Duodenal mucosa (tissue), 2 donors: ENCODE measurements at regions not wholly inside any gene's neighbourhood (a gene's known extent, or its start where the extent isn't known, plus 50 kb on each side); places are given as distances from the start of the nearest gene placed in this dataset.

Source experiments
- H3K27ac ChIP-seq: one replicate; pipeline ENCODE4 v1.7.0; 2013; ENCODE audit warnings: low read depth, low read length
- H3K27me3 ChIP-seq, 2 donors: one replicate each; pipeline ENCODE4 v1.7.0; 2013; ENCODE audit warnings: low read length in 2 of 2, control low read depth in 1 of 2; ENCODE audit not compliant: insufficient read depth in 2 of 2, control insufficient read depth in 1 of 2
- H3K36me3 ChIP-seq, 2 donors: one replicate each; pipeline ENCODE4 v1.7.0; 2013; ENCODE audit warnings: low read length in 2 of 2, control low read depth in 1 of 2; ENCODE audit not compliant: insufficient read depth in 2 of 2, control insufficient read depth in 1 of 2
- H3K4me1 ChIP-seq, 2 donors: one replicate each; pipeline ENCODE4 v1.7.0; 2013; ENCODE audit warnings: low read length in 2 of 2, control low read depth in 1 of 2; ENCODE audit not compliant: insufficient read depth in 2 of 2, control insufficient read depth in 1 of 2
- H3K4me3 ChIP-seq, 2 donors: one replicate each; pipeline ENCODE4 v1.7.0; 2013; ENCODE audit warnings: low read length in 2 of 2, low read depth in 1 of 2
- H3K9ac ChIP-seq, 2 donors: one replicate each; pipeline ENCODE4 v1.7.0; 2013; ENCODE audit warnings: low read length in 2 of 2, low read depth in 1 of 2
- H3K9me3 ChIP-seq, 2 donors: one replicate each; pipeline ENCODE4 v1.7.0; 2013; ENCODE audit warnings: low read length in 2 of 2, control low read depth in 1 of 2; ENCODE audit not compliant: control insufficient read depth in 1 of 2

- Histone ChIP-seq H3K9me3 (no peaks in the 10 kb centered on the region), H3K4me1 (peaks cover 0 to 7% of the 10 kb centered on the region in 2 donors), H3K27me3 (no peaks in the 10 kb centered on the region), H3K9ac (no peak overlapping the region), H3K4me3 (no peak overlapping the region), H3K36me3 (no peaks in the 10 kb centered on the region), H3K27ac (no peak overlapping the region)
Measured at GRCh38 chr2:100757621-100758394, 62.1 kb upstream of the NPAS2 start.

DNA sequence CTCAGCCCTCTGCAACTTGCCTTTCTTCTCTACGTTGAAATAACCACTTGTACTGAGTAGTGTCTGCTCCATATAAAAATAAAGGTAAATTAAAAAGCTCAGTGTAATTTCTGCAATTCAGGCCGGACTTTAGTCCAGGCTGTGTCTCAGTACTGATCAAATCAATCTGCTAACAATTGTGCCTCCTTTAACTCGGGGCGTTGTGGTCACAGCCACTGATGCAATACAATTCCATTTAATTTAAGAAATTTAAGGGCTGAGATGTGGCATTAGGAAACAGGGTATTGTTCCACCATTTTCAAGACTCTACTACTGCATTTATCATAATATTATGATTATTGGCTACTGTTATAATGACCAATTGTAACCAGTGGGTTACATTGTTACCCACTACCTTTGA, 60.0 kb upstream of the NPAS2 start:
- Histone ChIP-seq H3K4me3 (no peak overlapping the region), H3K9ac (no peak overlapping the region)

DNA sequence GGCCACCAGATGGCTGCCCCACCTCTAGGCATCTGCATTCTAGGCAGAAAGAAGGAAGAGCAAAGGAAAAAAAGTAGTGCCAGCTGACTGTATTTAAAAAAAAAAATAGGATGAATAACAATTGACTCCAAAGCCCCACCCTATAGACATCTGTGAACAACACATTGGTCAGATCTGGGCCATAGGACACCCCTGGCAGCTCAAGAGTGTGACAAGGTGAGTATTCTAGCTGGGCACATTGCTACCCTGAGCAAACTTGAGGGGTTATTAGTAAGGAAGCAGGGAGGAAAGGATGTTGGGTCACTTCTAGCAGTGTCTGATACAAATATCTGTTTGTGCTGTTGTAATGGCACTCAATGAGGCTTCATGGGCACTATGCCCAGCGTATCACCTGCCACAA, 58.6 kb upstream of the NPAS2 start:
- Histone ChIP-seq H3K36me3 (no peaks in the 10 kb centered on the region), H3K27ac (no peak overlapping the region), H3K4me1 (no peaks in the 10 kb centered on the region), H3K9ac (no peak overlapping the region), H3K9me3 (no peaks in the 10 kb centered on the region), H3K4me3 (no peak overlapping the region), H3K27me3 (no peaks in the 10 kb centered on the region)

More for the DNA sequence above, 60.0 kb upstream of the NPAS2 start:
- no peaks in the 10 kb centered on the region for H3K9me3 ChIP-seq
- H3K36me3 ChIP-seq = no peaks in the 10 kb centered on the region
- no peak overlapping the region for H3K27ac ChIP-seq
- no peaks in the 10 kb centered on the region for H3K27me3 ChIP-seq
- H3K4me1 ChIP-seq = no peaks in the 10 kb centered on the region

GRCh38 chr2:100764430-100764829, 55.5 kb upstream of the NPAS2 start:
- Histone ChIP-seq H3K4me3 (no peak overlapping the region), H3K9me3 (no peaks in the 10 kb centered on the region), H3K36me3 (no peaks in the 10 kb centered on the region), H3K4me1 (peaks cover 7 to 15% of the 10 kb centered on the region in 2 donors), H3K9ac (no peak overlapping the region), H3K27ac (no peak overlapping the region), H3K27me3 (no peaks in the 10 kb centered on the region)

DNA sequence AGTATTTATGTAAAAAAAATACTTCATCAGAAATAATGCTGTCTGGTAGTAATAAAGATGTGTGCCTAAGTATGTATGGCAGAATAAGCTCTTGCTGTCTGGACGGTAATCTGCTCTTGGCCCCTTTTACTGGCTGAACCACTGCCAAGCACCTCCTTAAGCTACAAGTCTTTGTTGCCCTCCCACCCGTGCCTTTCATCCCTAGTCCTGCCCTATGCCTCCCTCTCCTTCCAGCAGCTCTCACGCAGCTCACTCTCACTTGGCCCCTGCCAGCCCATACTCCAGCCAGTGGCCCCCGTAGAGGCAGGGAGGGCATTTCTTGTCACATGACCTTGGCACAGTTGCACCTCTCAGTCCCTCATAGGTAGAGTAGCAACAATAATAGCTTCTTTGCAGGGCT, 54.5 kb upstream of the NPAS2 start:
- Histone ChIP-seq H3K4me3 (no peak overlapping the region), H3K36me3 (no peaks in the 10 kb centered on the region), H3K4me1 (peaks cover 7 to 15% of the 10 kb centered on the region in 2 donors), H3K9ac (no peak overlapping the region), H3K27me3 (no peaks in the 10 kb centered on the region), H3K27ac (no peak overlapping the region), H3K9me3 (no peaks in the 10 kb centered on the region)

DNA sequence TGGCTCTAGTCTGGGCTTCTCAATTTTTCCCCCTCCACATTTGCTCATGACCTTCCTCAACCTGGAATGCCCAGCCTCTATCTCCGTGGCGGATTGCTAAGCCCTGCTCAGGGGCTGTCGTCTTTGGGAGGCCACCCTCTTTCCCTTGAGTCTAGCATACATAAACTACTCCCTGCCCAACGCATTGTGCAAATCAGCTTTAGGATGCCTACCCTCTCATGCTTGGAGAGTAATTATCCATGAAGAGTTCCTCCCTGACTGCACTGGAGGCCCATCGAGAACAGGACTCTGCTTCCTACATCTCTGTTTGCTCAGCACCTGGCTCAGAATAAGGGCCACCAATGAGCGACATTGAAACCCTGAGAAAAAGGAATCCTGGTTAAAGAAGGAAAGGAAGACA, 53.7 kb upstream of the NPAS2 start:
- H3K36me3 ChIP-seq = no peaks in the 10 kb centered on the region
- H3K9ac ChIP-seq = no peak overlapping the region
- no peaks in the 10 kb centered on the region for H3K9me3 ChIP-seq
- peaks cover 7 to 15% of the 10 kb centered on the region in 2 donors for H3K4me1 ChIP-seq
- no peak overlapping the region for H3K4me3 ChIP-seq
- H3K27me3 ChIP-seq = no peaks in the 10 kb centered on the region
- H3K27ac ChIP-seq = no peak overlapping the region

GRCh38 chr2:100766806-100767205, 53.1 kb upstream of the NPAS2 start:
- H3K27me3 ChIP-seq = no peaks in the 10 kb centered on the region
- H3K9ac ChIP-seq = no peak overlapping the region
- no peak overlapping the region for H3K27ac ChIP-seq
- no peak overlapping the region for H3K4me3 ChIP-seq
- peaks cover 7 to 15% of the 10 kb centered on the region in 2 donors for H3K4me1 ChIP-seq
- H3K9me3 ChIP-seq = no peaks in the 10 kb centered on the region
- no peaks in the 10 kb centered on the region for H3K36me3 ChIP-seq

- H3K36me3 ChIP-seq = no peaks in the 10 kb centered on the region
- H3K4me3 ChIP-seq = no peak overlapping the region
- H3K27me3 ChIP-seq = no peaks in the 10 kb centered on the region
- no peaks in the 10 kb centered on the region for H3K9me3 ChIP-seq
- no peak overlapping the region for H3K9ac ChIP-seq
- peaks cover 7 to 15% of the 10 kb centered on the region in 2 donors for H3K4me1 ChIP-seq
- no peak overlapping the region for H3K27ac ChIP-seq
Measured at GRCh38 chr2:100767224-100767653, 52.7 kb upstream of the NPAS2 start.

GRCh38 chr2:100767810-100768806, 51.8 kb upstream of the NPAS2 start:
- Histone ChIP-seq H3K4me1 (peaks cover 7 to 15% of the 10 kb centered on the region in 2 donors), H3K9me3 (no peaks in the 10 kb centered on the region), H3K4me3 (no peak overlapping the region), H3K9ac (no peak overlapping the region), H3K27ac (no peak overlapping the region), H3K27me3 (no peaks in the 10 kb centered on the region), H3K36me3 (no peaks in the 10 kb centered on the region)
